Dermis blood vessel endothelial cell (primary cell): ENCODE measurements at regions not wholly inside any gene's neighbourhood (a gene's known extent, or its start where the extent isn't known, plus 50 kb on each side); places are given as distances from the start of the nearest gene placed in this dataset.
A peak's percentile ranks its signal among the peaks of the same experiment; 100 is the strongest.
"Not testable (repeated sequence)": the region's sequence is repeated elsewhere in the genome, so short reads cannot be mapped to it uniquely, and the experiment has no call there.

Source experiments
- DNase-seq: peaks from one replicate; pipeline ENCODE4 v3.0.0; 2010

GRCh38 chr2:31736695-31737454, 156.1 kb upstream of the SRD5A2 start:
- DNase-seq: no peak

DNA sequence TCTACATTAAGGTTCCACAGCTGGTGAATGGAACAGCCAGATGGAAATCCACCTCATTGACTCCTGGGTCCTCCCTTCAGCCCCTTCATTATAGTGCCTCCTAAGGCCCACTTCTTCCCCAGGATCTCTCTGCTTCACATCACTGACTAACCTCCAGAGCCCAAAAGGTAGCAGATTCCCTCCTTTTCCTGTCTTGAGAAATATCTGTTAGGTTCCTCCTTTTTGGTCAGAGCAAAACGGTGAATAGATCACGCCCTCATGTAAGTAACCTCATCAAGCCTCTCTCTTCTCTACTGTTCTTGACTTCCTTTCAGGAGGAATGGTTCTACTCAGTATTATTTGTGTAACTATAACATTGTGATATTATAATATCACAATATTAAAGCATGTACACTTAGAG, 155.0 kb upstream of the SRD5A2 start:
- DNase-seq: no peak

GRCh38 chr2:31729442-31730092, 148.8 kb upstream of the SRD5A2 start:
- DNase-seq: peak; percentile 46

DNA sequence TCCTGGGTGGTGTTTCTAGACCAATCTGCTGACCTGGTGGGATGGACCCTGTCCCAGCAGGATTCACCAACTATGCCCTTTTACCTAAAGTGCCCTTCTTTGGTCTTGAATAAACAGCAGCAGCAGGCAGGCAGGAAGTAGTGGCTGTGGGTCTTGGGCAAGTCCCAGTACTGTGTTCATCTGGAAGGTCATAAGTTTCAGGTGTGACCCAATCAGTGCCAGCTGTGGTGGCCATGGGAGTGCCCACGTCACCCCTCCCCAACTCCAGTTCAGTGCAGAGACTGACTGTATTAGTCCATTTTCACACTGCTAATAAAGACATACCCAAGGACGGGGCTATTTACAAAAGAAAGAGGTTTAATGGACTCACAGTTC, 148.3 kb upstream of the SRD5A2 start:
- DNase-seq: no peak

DNA sequence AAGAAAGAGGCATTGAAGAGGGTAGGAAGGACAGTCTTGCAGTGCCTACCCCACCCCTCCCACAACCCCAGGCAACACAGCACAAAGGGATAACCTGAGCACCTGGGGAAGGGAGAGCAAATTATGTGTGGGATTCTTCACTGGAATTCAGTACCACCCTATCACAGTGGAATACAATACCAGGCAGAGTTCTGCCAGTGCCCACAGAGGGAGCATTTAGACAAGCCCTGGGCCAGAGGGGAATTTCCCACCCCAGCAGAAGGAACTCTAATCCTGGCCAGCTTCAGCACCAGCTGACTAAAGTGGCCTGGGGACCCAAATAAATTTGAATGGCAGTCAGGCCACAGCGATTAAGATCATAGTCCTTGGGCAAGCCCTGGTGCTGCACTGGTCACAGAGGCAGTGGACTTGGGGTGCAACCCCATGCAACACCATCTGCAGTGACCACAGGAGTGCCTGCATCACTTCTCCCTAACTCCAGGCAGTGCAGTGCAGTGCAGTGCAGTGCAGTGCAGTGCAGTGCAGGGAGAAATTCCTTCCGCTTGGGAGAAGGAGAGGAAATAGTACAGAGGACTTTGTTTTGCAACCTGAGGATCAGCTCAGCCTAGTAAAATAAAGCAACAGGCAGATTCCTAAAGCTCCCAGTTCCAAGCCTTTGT, 147.8 kb upstream of the SRD5A2 start:
- no peak for DNase-seq

DNA sequence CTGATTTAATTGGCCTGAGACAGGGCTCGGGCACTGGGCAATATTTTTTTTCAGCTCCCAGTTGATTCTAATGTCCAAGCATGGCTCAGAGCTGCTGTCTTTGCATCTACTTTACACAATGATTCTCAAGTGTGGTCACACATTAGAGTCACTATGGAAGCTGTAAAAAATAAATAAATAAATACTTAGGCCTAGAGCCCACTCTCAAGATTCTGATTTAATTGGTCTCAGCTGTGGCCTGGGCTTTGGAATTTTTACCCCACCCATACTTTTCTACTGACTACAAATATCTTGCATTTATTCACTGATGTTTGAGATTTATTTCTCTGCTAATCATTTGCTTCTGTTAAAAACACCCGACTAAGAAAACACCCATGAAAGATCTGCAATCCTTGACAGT, 145.7 kb upstream of the SRD5A2 start:
- DNase-seq: no peak

DNA sequence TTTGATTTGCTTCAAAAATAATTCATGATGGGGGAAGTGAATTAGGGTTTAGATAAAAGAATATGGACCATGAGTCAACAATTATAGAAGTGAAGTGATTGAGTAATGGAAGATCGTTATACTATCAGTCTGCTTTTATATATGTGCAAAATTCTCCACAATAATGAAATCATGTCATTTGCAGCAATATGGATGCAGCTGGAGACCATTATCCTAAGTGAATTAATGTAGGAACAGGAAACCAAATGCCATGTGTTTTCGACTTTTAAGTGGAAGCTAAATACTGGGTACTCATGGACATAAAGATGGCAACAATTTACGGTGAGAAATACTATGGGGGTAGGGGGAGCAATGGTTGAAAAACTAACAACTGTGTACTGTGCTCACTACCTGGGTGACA, 144.7 kb upstream of the SRD5A2 start:
- no peak for DNase-seq

GRCh38 chr2:31711737-31712136, 131.0 kb upstream of the SRD5A2 start:
- no peak for DNase-seq

DNA sequence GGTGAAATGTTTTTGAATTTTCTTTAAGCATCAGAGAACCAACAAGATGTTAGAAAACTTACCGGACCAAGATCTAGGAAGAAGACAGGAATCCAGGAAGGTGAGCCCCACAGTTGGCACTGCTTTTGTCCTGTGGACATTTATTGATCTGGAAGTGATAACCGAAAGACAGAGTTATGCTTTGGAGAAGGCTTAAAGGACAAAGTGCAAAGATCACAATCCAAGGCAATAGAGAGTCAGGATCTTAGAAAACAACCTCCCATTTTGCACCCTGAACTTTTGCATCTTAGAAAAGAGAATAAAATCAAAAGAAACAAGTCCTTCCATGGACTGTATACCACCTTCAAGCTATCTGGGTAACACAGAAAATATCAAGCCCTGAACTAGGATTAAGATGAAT, 129.4 kb upstream of the SRD5A2 start:
- DNase-seq: no peak

GRCh38 chr2:31707992-31708391, 127.3 kb upstream of the SRD5A2 start:
- no peak for DNase-seq

GRCh38 chr2:31704561-31705212, 123.9 kb upstream of the SRD5A2 start:
- no peak for DNase-seq

DNA sequence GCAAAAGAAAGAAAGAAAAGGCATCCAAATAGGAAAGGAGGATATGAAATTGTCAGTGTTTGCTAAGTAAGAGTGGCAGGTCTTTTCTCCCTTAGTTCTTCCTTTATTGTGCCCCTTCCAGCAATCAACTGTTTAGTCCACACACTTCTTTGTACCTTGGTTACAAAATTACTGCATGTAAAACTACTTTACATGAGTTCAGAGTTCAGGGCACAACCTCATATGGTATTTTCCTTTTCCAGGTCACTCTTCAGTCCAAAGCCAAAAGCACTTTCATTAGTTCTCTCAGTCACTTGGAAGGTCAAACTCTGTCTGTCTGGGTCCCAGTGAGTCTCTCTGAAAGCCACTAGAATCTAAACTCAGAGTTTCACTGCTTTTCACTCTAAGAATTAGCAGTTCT, 122.5 kb upstream of the SRD5A2 start:
- DNase-seq: no peak

DNA sequence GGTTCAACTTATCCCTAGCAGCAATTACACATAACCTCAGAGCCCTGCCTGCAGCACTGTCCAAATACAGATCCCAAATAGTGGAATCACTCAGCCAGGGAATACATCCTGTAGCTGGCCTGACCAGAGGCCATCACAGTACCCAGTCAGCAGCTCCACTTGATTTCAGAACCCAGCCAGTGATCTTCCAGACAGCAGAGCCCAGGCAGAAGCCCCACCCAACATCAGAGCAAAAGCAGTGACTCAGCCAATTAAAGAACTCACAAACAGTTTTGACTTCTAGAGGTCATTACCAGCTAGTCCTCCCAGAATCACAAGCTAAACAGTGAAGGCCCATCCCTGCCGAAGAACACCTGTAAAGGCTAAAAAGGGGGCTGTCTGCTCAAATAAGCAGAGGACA, 118.0 kb upstream of the SRD5A2 start:
- DNase-seq: no peak

DNA sequence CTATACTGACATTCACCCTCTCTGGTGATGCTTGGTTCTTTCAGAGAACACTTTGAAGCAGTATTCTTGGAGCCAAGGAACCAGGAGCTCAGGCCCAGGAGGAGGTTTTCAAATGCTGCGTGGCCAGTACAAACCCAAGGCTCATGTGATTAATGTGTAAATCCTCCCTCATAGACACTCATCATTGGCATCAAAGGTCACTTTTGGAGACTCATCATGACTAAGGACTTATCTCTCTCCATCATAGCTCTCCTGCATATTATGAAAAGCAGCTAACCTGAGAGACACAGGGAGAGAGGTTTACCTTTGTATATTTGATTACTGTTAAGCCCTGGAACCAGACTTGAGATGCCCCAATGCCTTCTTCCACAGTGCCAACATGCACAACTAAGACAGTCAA, 115.3 kb upstream of the SRD5A2 start:
- no peak for DNase-seq

- DNase-seq: peak; percentile 28
Measured at GRCh38 chr2:31694444-31694843, 113.7 kb upstream of the SRD5A2 start.

DNA sequence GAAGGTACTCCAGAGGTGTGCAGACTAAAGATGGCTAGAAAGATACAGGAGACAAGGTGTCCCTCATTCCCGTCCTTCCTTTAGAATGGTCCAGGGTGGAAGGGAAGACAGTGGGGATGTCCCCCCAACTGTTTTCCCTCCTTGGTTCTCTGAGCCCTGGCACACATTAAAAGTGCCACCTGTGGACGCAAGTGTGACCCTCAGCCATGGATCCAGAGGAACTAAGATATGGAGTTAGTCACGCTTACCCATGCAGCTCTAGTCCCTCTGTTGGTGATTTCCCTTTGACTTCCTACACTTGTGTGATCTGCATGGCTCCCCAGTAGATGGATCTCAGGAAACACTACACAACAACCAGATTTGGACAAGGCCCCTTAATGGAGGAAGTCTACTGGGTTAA, 113.1 kb upstream of the SRD5A2 start:
- DNase-seq: peak; percentile 14

DNA sequence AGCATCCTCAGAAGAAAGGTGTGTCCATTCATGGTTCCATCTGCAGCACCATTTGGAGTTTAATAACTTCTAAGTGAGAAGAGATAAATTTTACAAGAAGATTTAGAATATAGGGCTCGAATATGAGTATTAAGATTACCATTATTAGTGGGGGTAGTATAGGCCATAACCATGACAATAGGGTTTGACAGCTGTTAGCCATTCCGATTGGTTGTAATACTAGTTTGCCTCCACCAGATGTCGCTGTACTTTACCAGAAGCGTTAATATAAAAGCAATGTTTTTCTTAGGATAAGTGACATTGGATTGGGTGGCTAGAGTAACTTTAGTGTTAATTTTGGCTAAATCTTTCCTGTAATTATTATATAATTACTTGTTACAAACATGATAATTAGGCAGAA, 107.5 kb upstream of the SRD5A2 start:
- peak; percentile 38 for DNase-seq

- not testable (repeated sequence) for DNase-seq
Measured at GRCh38 chr2:31683506-31683905, 102.8 kb upstream of the SRD5A2 start.

DNA sequence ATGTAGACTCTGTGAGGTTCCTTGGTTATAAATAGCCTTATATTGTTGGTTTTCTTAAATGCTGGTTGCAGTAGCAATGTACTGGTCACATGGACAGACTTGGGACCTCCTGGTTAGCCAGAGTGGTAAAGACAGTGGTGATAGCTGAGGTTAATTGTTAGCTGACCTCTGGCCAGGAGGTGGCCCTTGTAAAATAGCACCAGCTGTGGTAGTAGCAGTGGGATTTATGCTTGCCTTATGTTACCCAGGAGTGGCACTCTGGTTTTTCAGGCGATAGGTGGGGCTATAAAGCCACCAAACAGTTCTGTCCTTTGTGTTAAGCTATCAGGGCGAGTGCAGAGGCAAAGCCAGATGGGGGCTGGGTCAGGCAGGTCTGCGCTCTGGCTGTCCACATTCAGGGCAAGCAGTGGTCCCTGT, 94.8 kb upstream of the SRD5A2 start:
- DNase-seq: peak; percentile 8

DNA sequence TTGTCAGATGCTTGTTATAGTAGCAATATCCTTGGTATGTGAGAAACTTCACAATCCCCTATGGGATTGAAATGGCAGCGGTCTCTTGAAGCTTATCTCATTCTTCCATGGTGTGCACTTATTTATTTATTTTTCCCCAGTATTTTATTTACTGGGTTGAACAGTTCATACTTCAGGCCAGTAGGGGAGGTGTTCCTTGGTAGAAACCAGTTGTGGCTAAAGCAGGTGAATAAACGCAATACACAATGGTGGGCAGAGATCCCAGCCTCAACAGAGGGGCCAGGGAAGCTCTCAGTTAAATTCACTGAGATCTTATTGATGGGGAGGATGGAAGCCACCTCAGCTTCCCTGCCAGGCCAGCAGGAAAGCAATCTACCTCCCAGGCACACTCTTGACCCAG, 93.7 kb upstream of the SRD5A2 start:
- no peak for DNase-seq

- no peak for DNase-seq
Measured at GRCh38 chr2:31666878-31667277, 86.1 kb upstream of the SRD5A2 start.

DNA sequence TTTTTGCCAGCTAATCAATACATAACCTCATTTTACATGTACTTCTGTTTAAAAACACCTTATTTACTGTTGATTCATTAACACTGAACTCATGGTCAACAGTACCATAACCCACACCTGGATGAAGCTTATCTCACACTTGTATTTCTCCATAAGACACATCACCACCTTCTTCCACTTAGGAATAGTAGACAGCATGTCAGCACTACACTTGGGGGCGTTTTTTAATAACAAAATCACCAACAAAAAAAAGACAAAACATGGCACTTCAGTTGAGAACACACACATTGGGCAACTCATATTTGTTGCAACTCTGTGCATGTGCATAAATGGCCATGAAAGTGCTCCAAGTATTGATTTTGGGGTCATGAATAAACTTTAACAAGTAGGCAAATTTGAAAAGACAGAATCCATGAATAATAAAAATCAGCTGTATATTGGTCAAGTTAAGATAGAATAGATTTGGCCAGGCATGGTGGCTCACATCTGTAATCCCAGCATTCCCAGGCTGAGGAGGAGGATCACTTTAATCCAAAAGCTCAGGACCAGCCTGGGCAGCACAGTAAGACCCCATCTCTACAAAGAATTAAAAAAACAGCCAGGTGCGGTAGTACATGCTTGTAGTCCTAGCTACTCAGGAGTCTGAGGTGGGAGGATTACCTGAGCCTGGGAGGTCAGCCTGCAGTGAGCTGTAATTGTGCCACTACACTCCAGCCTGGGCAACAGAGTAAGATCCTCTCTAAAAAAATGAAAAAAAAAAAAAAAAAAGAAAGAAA, 84.4 kb upstream of the SRD5A2 start:
- DNase-seq: no peak
